T-cell (primary cell): ENCODE measurements at regions not wholly inside any gene's neighbourhood (a gene's known extent, or its start where the extent isn't known, plus 50 kb on each side); places are given as distances from the start of the nearest gene placed in this dataset.

Experiments
- ATAC-seq, 4 experiments: fragments of 200-7000 bp in 3 of 4; fragments of 150-1000 bp in 1 of 4; cut with Tn5 transposase; replicated peaks in 1 of 4; 1 replicate in 3 of 4; 2 replicates in 1 of 4; pipeline ENCODE4 v1.10.0; 2021; ENCODE audit warnings: moderate library complexity in 3 of 4, mild to moderate bottlenecking in 2 of 4, moderate number of reproducible peaks in 1 of 4
- CTCF ChIA-PET, 2 donors: fragments of 300-600 bp; sonication (Branson Sonifier 250); formaldehyde crosslinking; loops; one replicate each; lab custom pipeline; 2022; ENCODE audit warnings: antibody characterized with exemption in 2 of 2; lab: Charles Lee
- POLR2A ChIA-PET, 2 donors: fragments of 300-600 bp; sonication (Branson Sonifier 250); formaldehyde crosslinking; loops; one replicate each; lab custom pipeline; 2022; ENCODE audit warnings: antibody characterized with exemption in 2 of 2; lab: Charles Lee
- DNase-seq, 35 experiments: peaks; one replicate each; pipeline versions ENCODE4 v3.0.0 to v3.0.0-alpha.2; 2013 to 2023
- H3K27ac ChIP-seq: one replicate; pipeline ENCODE4 v1.5.1; 2013; ENCODE audit warnings: low read length
- H3K27me3 ChIP-seq, 2 experiments: replicated peaks in 1 of 2; 1 replicate in 1 of 2; 2 replicates in 1 of 2; pipeline versions ENCODE4 v1.6.1 to v1.7.0; 2013; ENCODE audit warnings: low read length in 1 of 2, mixed read lengths in 1 of 2; ENCODE audit not compliant: control insufficient read depth in 2 of 2, insufficient read depth in 2 of 2; ENCODE audit errors: extremely low read depth in 1 of 2
- H3K36me3 ChIP-seq, 2 donors: 1 replicate in 1 of 2; 2 replicates in 1 of 2; pipeline versions ENCODE4 v1.6.1 to v1.7.0; 2013; ENCODE audit warnings: low read length in 1 of 2; ENCODE audit not compliant: control insufficient read depth in 2 of 2, insufficient read depth in 1 of 2; ENCODE audit errors: extremely low read depth in 1 of 2
- H3K4me1 ChIP-seq, 2 experiments: 1 replicate in 1 of 2; 2 replicates in 1 of 2; pipeline versions ENCODE4 v1.6.1 to v1.7.0; 2013; ENCODE audit warnings: low read length in 2 of 2, mixed read lengths in 1 of 2; ENCODE audit not compliant: insufficient read depth in 2 of 2, control insufficient read depth in 1 of 2; ENCODE audit errors: extremely low read depth in 1 of 2
- H3K4me3 ChIP-seq, 2 donors: 1 replicate in 1 of 2; 2 replicates in 1 of 2; pipeline versions ENCODE4 v1.5.1 to v1.7.0; 2013; ENCODE audit warnings: mild to moderate bottlenecking in 2 of 2, low read length in 1 of 2, moderate library complexity in 1 of 2; ENCODE audit not compliant: control insufficient read depth in 1 of 2; ENCODE audit errors: extremely low read depth in 1 of 2
- H3K9me3 ChIP-seq: 2 replicates; pipeline ENCODE4 v1.7.0; 2013
- H3K27ac Mint-ChIP-seq, 2 donors: one replicate each; pipeline ENCODE4 v1.8.0; 2020 to 2021; ENCODE audit warnings: mild to moderate bottlenecking in 2 of 2, mixed read lengths in 2 of 2
- H3K27me3 Mint-ChIP-seq, 2 donors: one replicate each; pipeline ENCODE4 v1.8.0; 2021 to 2022; ENCODE audit warnings: mixed read lengths in 2 of 2
- H3K36me3 Mint-ChIP-seq: one replicate; pipeline ENCODE4 v1.8.0; 2021; ENCODE audit warnings: mixed read lengths
- H3K4me1 Mint-ChIP-seq, 3 donors: one replicate each; pipeline ENCODE4 v1.8.0; 2020 to 2022; ENCODE audit warnings: mixed read lengths in 3 of 3, mild to moderate bottlenecking in 1 of 3
- H3K4me3 Mint-ChIP-seq, 3 donors: one replicate each; pipeline ENCODE4 v1.8.0; 2020 to 2022; ENCODE audit warnings: mild to moderate bottlenecking in 3 of 3, mixed read lengths in 3 of 3, moderate library complexity in 3 of 3
- H3K9me3 Mint-ChIP-seq, 3 donors: one replicate each; pipeline ENCODE4 v1.8.0; 2020 to 2022; ENCODE audit warnings: mixed read lengths in 3 of 3
- WGBS: methylation state at CpG from one replicate; pipeline ENCODE4 v1.1.5; 2013; ENCODE audit warnings: missing lambda C conversion rate; ENCODE audit not compliant: insufficient coverage; 5-methylcytosine and 5-hydroxymethylcytosine counted together

- DNase-seq (no peak), ATAC-seq (no peak)
- WGBS = 97% methylated on average over 24 of the region's 37 CpGs
- no peak overlapping the region for H3K27ac ChIP-seq
- no peak overlapping the region for H3K4me3 Mint-ChIP-seq
- H3K4me1 ChIP-seq = no peaks in the 10 kb centered on the region
- H3K9me3 ChIP-seq = no peaks in the 10 kb centered on the region
- no peaks in the 10 kb centered on the region for H3K4me1 Mint-ChIP-seq
- peaks cover 15% of the 10 kb centered on the region for H3K36me3 Mint-ChIP-seq
- no peaks in the 10 kb centered on the region for H3K27me3 ChIP-seq
- H3K36me3 ChIP-seq = peaks cover 18 to 38% of the 10 kb centered on the region in 2 donors
- no peaks in the 10 kb centered on the region for H3K9me3 Mint-ChIP-seq
- CTCF ChIA-PET = interaction anchor here in 1 of 2 donors (0.6 kb wide), 2 partner anchors 223 to 237 kb away, joined by 3 to 4 read pairs; no protein-coding TSS in a partner anchor
- no peak overlapping the region for H3K4me3 ChIP-seq
- no peaks in the 10 kb centered on the region for H3K27me3 Mint-ChIP-seq
- POLR2A ChIA-PET = no interaction called here
- H3K27ac Mint-ChIP-seq = no peak overlapping the region
These were observed 77.2 kb downstream of the RFLNA start for GRCh38 chr12:124371970-124372555.

GRCh38 chr12:124371366-124371765 is 76.5 kb downstream of the RFLNA start:
- CTCF ChIA-PET = no interaction called here
- Mint-ChIP-seq H3K4me1 (no peaks in the 10 kb centered on the region), H3K27ac (no peak overlapping the region), H3K36me3 (peaks cover 14% of the 10 kb centered on the region), H3K4me3 (no peak overlapping the region), H3K27me3 (no peaks in the 10 kb centered on the region), H3K9me3 (no peaks in the 10 kb centered on the region)
- Histone ChIP-seq H3K4me3 (no peak overlapping the region), H3K27me3 (no peaks in the 10 kb centered on the region), H3K27ac (no peak overlapping the region), H3K36me3 (peaks cover 18 to 34% of the 10 kb centered on the region in 2 donors), H3K9me3 (no peaks in the 10 kb centered on the region), H3K4me1 (no peaks in the 10 kb centered on the region)
- POLR2A ChIA-PET = interaction anchor here in 1 of 2 donors (0.5 kb wide), 1 partner anchor 1271 kb away, joined by 3 read pairs; no protein-coding TSS in a partner anchor
- ATAC-seq (no peak), DNase-seq (no peak)
- 99% methylated on average over 13 of the region's 13 CpGs for WGBS

GRCh38 chr12:124370851-124371250 is 76.0 kb downstream of the RFLNA start:
- Mint-ChIP-seq H3K27ac (no peak overlapping the region), H3K4me3 (no peak overlapping the region), H3K9me3 (no peaks in the 10 kb centered on the region), H3K27me3 (no peaks in the 10 kb centered on the region), H3K36me3 (peaks cover 18% of the 10 kb centered on the region), H3K4me1 (peaks cover 0 to 2% (median 0%) of the 10 kb centered on the region in 3 donors)
- H3K4me1 ChIP-seq = no peaks in the 10 kb centered on the region
- no peaks in the 10 kb centered on the region for H3K9me3 ChIP-seq
- DNase-seq (no peak), ATAC-seq (no peak)
- CTCF ChIA-PET = no interaction called here
- peaks cover 18 to 34% of the 10 kb centered on the region in 2 donors for H3K36me3 ChIP-seq
- POLR2A ChIA-PET = no interaction called here
- WGBS = 100% methylated on average over 3 of the region's 7 CpGs
- no peak overlapping the region for H3K4me3 ChIP-seq
- H3K27ac ChIP-seq = no peak overlapping the region
- H3K27me3 ChIP-seq = no peaks in the 10 kb centered on the region

GRCh38 chr12:124370384-124370783 is 75.5 kb downstream of the RFLNA start:
- H3K27ac ChIP-seq = no peak overlapping the region
- H3K36me3 Mint-ChIP-seq = peaks cover 18% of the 10 kb centered on the region

GRCh38 chr12:124369827-124370378 is 75.0 kb downstream of the RFLNA start:
- Histone ChIP-seq H3K36me3 (peaks cover 18 to 39% of the 10 kb centered on the region in 2 donors), H3K4me3 (no peak overlapping the region), H3K27ac (no peak overlapping the region), H3K9me3 (no peaks in the 10 kb centered on the region), H3K4me1 (no peaks in the 10 kb centered on the region), H3K27me3 (no peaks in the 10 kb centered on the region)
- Mint-ChIP-seq H3K36me3 (peaks cover 15% of the 10 kb centered on the region), H3K4me1 (peaks cover 0 to 3% (median 0%) of the 10 kb centered on the region in 3 donors), H3K9me3 (no peaks in the 10 kb centered on the region), H3K27ac (no peak overlapping the region), H3K27me3 (no peaks in the 10 kb centered on the region), H3K4me3 (no peak overlapping the region)
- CTCF ChIA-PET = no interaction called here
- POLR2A ChIA-PET = no interaction called here
- WGBS = 99% methylated on average over 19 of the region's 20 CpGs
- ATAC-seq (no peak), DNase-seq (no peak)

More at GRCh38 chr12:124370384-124370783, 75.5 kb downstream of the RFLNA start:
- H3K27me3 Mint-ChIP-seq = no peaks in the 10 kb centered on the region
- H3K4me1 ChIP-seq = no peaks in the 10 kb centered on the region
- H3K9me3 Mint-ChIP-seq = no peaks in the 10 kb centered on the region
- POLR2A ChIA-PET = no interaction called here
- no peaks in the 10 kb centered on the region for H3K27me3 ChIP-seq
- DNase-seq = no peak
- H3K36me3 ChIP-seq = peaks cover 18 to 38% of the 10 kb centered on the region in 2 donors
- ATAC-seq = no peak
- no CpG with 5 or more reads among the region's 7 CpGs for WGBS
- H3K4me1 Mint-ChIP-seq = peaks cover 0 to 3% (median 0%) of the 10 kb centered on the region in 3 donors
- no peaks in the 10 kb centered on the region for H3K9me3 ChIP-seq
- no peak overlapping the region for H3K4me3 ChIP-seq
- no peak overlapping the region for H3K4me3 Mint-ChIP-seq
- H3K27ac Mint-ChIP-seq = no peak overlapping the region
- CTCF ChIA-PET = no interaction called here

GRCh38 chr12:124369055-124369826 is 74.3 kb downstream of the RFLNA start:
- WGBS = 96% methylated on average over 31 of the region's 38 CpGs
- POLR2A ChIA-PET = no interaction called here
- Mint-ChIP-seq H3K27me3 (no peaks in the 10 kb centered on the region), H3K9me3 (no peaks in the 10 kb centered on the region), H3K4me1 (peaks cover 0 to 3% (median 0%) of the 10 kb centered on the region in 3 donors), H3K36me3 (peaks cover 15% of the 10 kb centered on the region), H3K4me3 (no peak overlapping the region), H3K27ac (no peak overlapping the region)
- DNase-seq (no peak), ATAC-seq (no peak)
- Histone ChIP-seq H3K27ac (no peak overlapping the region), H3K36me3 (peaks cover 24 to 39% of the 10 kb centered on the region in 2 donors), H3K4me1 (no peaks in the 10 kb centered on the region), H3K27me3 (no peaks in the 10 kb centered on the region), H3K9me3 (no peaks in the 10 kb centered on the region), H3K4me3 (no peak overlapping the region)
- CTCF ChIA-PET = no interaction called here
